Right lobe of liver (tissue), 6 donors: ENCODE measurements at regions not wholly inside any gene's neighbourhood (a gene's known extent, or its start where the extent isn't known, plus 50 kb on each side); places are given as distances from the start of the nearest gene placed in this dataset.

Experiments used
- ATAC-seq, 4 donors: fragments of 200-7000 bp; cut with Tn5 transposase; one replicate each; pipeline ENCODE4 v1.9.1; 2020; ENCODE audit warnings: mild to moderate bottlenecking in 4 of 4, moderate library complexity in 4 of 4
- DNase-seq, 3 donors: peaks; one replicate each; pipeline ENCODE4 v3.0.0-alpha.2; 2020
- H3K27ac ChIP-seq, 3 donors: fragments of 200-600 bp; one replicate each; pipeline ENCODE4 v1.8.0; 2022
- H3K27me3 ChIP-seq, 2 donors: fragments of 200-600 bp; one replicate each; pipeline ENCODE4 v1.8.0; 2022
- H3K36me3 ChIP-seq, 4 donors: fragments of 200-600 bp; sonication (generic) in 1 of 4; one replicate each; pipeline versions ENCODE4 v1.5.1 to v1.8.0; 2017 to 2022; ENCODE audit warnings: control low read depth in 1 of 4
- H3K4me1 ChIP-seq, 4 donors: fragments of 200-600 bp; sonication (generic) in 1 of 4; one replicate each; pipeline versions ENCODE4 v1.5.1 to v1.8.0; 2017 to 2022; ENCODE audit warnings: control low read depth in 1 of 4
- H3K4me3 ChIP-seq, 3 donors: fragments of 200-600 bp; one replicate each; pipeline ENCODE4 v1.8.0; 2022
- H3K9me3 ChIP-seq, 4 donors: fragments of 200-600 bp; sonication (generic) in 1 of 4; one replicate each; pipeline versions ENCODE4 v1.5.1 to v1.8.0; 2017 to 2022; ENCODE audit warnings: control low read depth in 1 of 4
- CTCF ChIP-seq, 4 donors: fragments of 200-600 bp in 3 of 4; fragments of 450-650 bp in 1 of 4; IDR thresholded peaks; one replicate each; pipeline versions ENCODE4 v1.5.1 to v1.8.0; 2016 to 2022; ENCODE audit warnings: antibody characterized with exemption in 4 of 4, mild to moderate bottlenecking in 2 of 4
- POLR2A ChIP-seq: fragments of 450-650 bp; IDR thresholded peaks from one replicate; pipeline ENCODE4 v1.6.1; 2017; ENCODE audit warnings: antibody characterized with exemption, mild to moderate bottlenecking
- whole genome bisulfite sequencing: methylation state at CpG from one replicate; pipeline ENCODE4 v1.1.6; 2018; ENCODE audit warnings: low coverage, low lambda C conversion rate; ENCODE audit not compliant: insufficient coverage; ENCODE audit errors: missing lambda C conversion rate; 5-methylcytosine and 5-hydroxymethylcytosine counted together
- intact Hi-C, 2 donors: fragments of 100-400 bp; cut with DNase I; formaldehyde crosslinking; loops; one replicate each; pipeline versions ENCODE4 v1.11.2 to v1.14.1; 2022
- donor health status: DM: no; HTN: yes; CAD: no.
- donor health status: DM: no; HTN: no; CAD: no.
- donor health status: DM: no; HTN: no; CAD: no.
- donor health status: DM: no; HTN: yes; CAD: no.
- donor health status: DM: no; HTN: yes; CAD: no.

GRCh38 chrX:75873993-75874392 is 88.9 kb upstream of the MAGEE2 start:
- no peak overlapping the region for H3K27ac ChIP-seq
- WGBS: 31% methylated on average over 2 of the region's 2 CpGs
- TF ChIP-seq POLR2A: no peak
- TF ChIP-seq CTCF (IDR thresholded peaks at IDR 0.05): no peak
- no peak overlapping the region for H3K4me3 ChIP-seq
- H3K4me1 ChIP-seq: no peaks in the 10 kb centered on the region
- ATAC-seq: no peak
- no peaks in the 10 kb centered on the region for H3K27me3 ChIP-seq
- DNase-seq: no peak
- H3K36me3 ChIP-seq: no peaks in the 10 kb centered on the region
- no peaks in the 10 kb centered on the region for H3K9me3 ChIP-seq
- intact Hi-C loops: no loop called here

GRCh38 chrX:75883446-75883845 is 98.4 kb upstream of the MAGEE2 start:
- 29% methylated on average over 1 of the region's 1 CpG for WGBS
- Histone ChIP-seq H3K27ac (no peak overlapping the region), H3K4me3 (no peak overlapping the region), H3K27me3 (no peaks in the 10 kb centered on the region), H3K9me3 (no peaks in the 10 kb centered on the region), H3K4me1 (no peaks in the 10 kb centered on the region), H3K36me3 (no peaks in the 10 kb centered on the region)
- TF ChIP-seq POLR2A: no peak
- TF ChIP-seq CTCF (IDR thresholded peaks at IDR 0.05): no peak
- ATAC-seq (no peak), DNase-seq (no peak)
- intact Hi-C loops: no loop called here

DNA sequence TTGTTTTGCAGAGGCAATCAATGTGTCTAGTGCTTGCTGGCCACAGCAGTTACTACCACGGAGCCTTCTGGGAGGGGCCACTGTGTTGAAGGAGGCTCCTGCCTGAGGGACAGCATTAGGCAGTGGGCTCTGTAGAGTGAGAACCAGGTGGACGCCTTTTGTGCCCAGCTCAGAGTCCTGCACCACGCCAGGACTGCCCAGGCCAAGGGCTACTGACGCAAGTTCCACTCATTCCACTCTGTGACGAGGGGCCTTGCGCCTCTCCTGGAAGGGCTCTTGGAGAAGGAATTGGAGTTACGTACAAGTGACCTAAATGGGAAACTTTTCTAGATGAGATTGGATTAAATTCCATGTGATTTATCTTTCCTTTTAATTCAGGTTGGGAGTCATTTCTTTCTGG is 102.8 kb upstream of the MAGEE2 start:
- TF ChIP-seq POLR2A (no peak), CTCF (IDR thresholded peaks at IDR 0.05) (no peak)
- Histone ChIP-seq H3K9me3 (no peaks in the 10 kb centered on the region), H3K27ac (no peak overlapping the region), H3K27me3 (no peaks in the 10 kb centered on the region), H3K4me3 (no peak overlapping the region), H3K36me3 (no peaks in the 10 kb centered on the region), H3K4me1 (no peaks in the 10 kb centered on the region)
- 50% methylated on average over 2 of the region's 7 CpGs for WGBS
- ATAC-seq (no peak), DNase-seq (no peak)
- intact Hi-C loops: no loop called here

DNA sequence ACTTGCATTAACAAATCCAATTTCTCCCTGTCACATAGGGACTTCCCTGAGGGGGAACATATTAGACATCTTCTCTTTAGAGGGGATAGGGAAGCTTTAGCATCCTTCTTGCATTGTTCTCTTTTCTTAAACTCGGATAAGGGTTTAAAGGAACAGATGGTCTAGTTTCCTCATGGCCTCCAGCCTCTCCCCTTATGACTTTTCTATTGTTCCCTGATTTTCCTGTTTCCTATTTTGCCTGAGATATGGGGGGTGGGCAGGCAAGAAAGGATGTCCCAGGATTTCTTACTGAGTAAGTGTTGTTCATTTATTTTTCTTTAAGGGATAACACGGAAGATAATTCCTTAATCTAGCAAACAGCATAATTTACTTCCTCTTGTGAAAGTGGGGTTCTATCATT is 107.7 kb upstream of the MAGEE2 start:
- no peaks in the 10 kb centered on the region for H3K4me1 ChIP-seq
- H3K27me3 ChIP-seq: no peaks in the 10 kb centered on the region
- DNase-seq: no peak
- ATAC-seq: peak in 3 of 4 donors; percentile 17 to 49 (median 48)
- no peak overlapping the region for H3K27ac ChIP-seq
- no peaks in the 10 kb centered on the region for H3K9me3 ChIP-seq
- whole genome bisulfite sequencing: 25% methylated on average over 2 of the region's 2 CpGs
- intact Hi-C loops: no loop called here
- H3K4me3 ChIP-seq: no peak overlapping the region
- TF ChIP-seq CTCF (IDR thresholded peaks at IDR 0.05) (no peak), POLR2A (no peak)
- no peaks in the 10 kb centered on the region for H3K36me3 ChIP-seq

- Histone ChIP-seq H3K27me3 (no peaks in the 10 kb centered on the region), H3K9me3 (no peaks in the 10 kb centered on the region), H3K36me3 (no peaks in the 10 kb centered on the region), H3K4me3 (no peak overlapping the region), H3K4me1 (no peaks in the 10 kb centered on the region), H3K27ac (no peak overlapping the region)
- WGBS: 51% methylated on average over 8 of the region's 8 CpGs
- no peak for TF ChIP-seq CTCF (IDR thresholded peaks at IDR 0.05)
- no peak for TF ChIP-seq POLR2A
- DNase-seq: no peak
- peak in 1 of 4 donors; percentile 30 for ATAC-seq
- intact Hi-C loops: no loop called here
These were observed 108.2 kb upstream of the MAGEE2 start for GRCh38 chrX:75893281-75893680.
